Smooth muscle cell (in vitro differentiated cells): ENCODE measurements at regions not wholly inside any gene's neighbourhood (a gene's known extent, or its start where the extent isn't known, plus 50 kb on each side); places are given as distances from the start of the nearest gene placed in this dataset.
"Not testable (repeated sequence)": the region's sequence is repeated elsewhere in the genome, so short reads cannot be mapped to it uniquely, and the experiment has no call there.

Source experiments
- DNase-seq: peaks from one replicate; lab custom pipeline; 2025; ENCODE audit not compliant: unreplicated experiment; lab: John Stamatoyannopoulos, UW
- H2AFZ ChIP-seq: fragments of 200-600 bp; sonication (generic); 2 replicates; pipeline ENCODE4 v1.6.0; 2016; ENCODE audit warnings: antibody characterized with exemption, low read depth, mild to moderate bottlenecking
- H3F3A ChIP-seq: fragments of 200-600 bp; sonication (generic); 2 replicates; pipeline ENCODE4 v1.6.0; 2017; ENCODE audit warnings: antibody characterized with exemption, low read depth
- H3K27ac ChIP-seq: fragments of 200-600 bp; sonication (generic); 2 replicates; pipeline ENCODE4 v1.5.1; 2016; ENCODE audit warnings: low read depth, mild to moderate bottlenecking
- H3K27me3 ChIP-seq: fragments of 200-600 bp; sonication (generic); 2 replicates; pipeline ENCODE4 v1.6.1; 2016; ENCODE audit warnings: low read depth, mild to moderate bottlenecking
- H3K36me3 ChIP-seq: fragments of 200-600 bp; sonication (generic); 2 replicates; pipeline ENCODE4 v1.5.1; 2016; ENCODE audit warnings: low read depth
- H3K4me1 ChIP-seq: fragments of 200-600 bp; sonication (generic); 2 replicates; pipeline ENCODE4 v1.5.1; 2016; ENCODE audit warnings: low read depth
- H3K4me2 ChIP-seq: fragments of 200-600 bp; sonication (generic); 2 replicates; pipeline ENCODE4 v1.6.0; 2016; ENCODE audit warnings: mild to moderate bottlenecking
- H3K4me3 ChIP-seq: fragments of 200-600 bp; sonication (generic); 2 replicates; pipeline ENCODE4 v1.5.1; 2016; ENCODE audit warnings: mild to moderate bottlenecking
- H3K79me2 ChIP-seq: fragments of 200-600 bp; sonication (generic); 2 replicates; pipeline ENCODE4 v1.6.0; 2016; ENCODE audit warnings: low read depth, mild to moderate bottlenecking
- H3K9ac ChIP-seq: fragments of 200-600 bp; sonication (generic); 2 replicates; pipeline ENCODE4 v1.6.0; 2016; ENCODE audit warnings: low read depth
- H3K9me3 ChIP-seq: fragments of 200-600 bp; sonication (generic); replicated peaks from 2 replicates; pipeline ENCODE4 v1.5.1; 2016; ENCODE audit warnings: low read depth
- H4K20me1 ChIP-seq: fragments of 200-600 bp; sonication (generic); 2 replicates; pipeline ENCODE4 v1.6.0; 2016; ENCODE audit warnings: low read depth
- WGBS: methylation state at CpG from one replicate; pipeline ENCODE4 v1.1.7; 2016; ENCODE audit warnings: low lambda C conversion rate; 5-methylcytosine and 5-hydroxymethylcytosine counted together

- not testable (repeated sequence) for H4K20me1 ChIP-seq, H3K9ac ChIP-seq, H2AFZ ChIP-seq, H3K27ac ChIP-seq, DNase-seq, H3F3A ChIP-seq, H3K79me2 ChIP-seq, H3K4me3 ChIP-seq, H3K27me3 ChIP-seq, H3K36me3 ChIP-seq, H3K4me1 ChIP-seq, H3K9me3 ChIP-seq, H3K4me2 ChIP-seq
- 76% methylated on average over 2 of the region's 2 CpGs for WGBS
These were observed 2240.6 kb downstream of the EPHA3 start for GRCh38 chr3:91348064-91348463.

GRCh38 chr3:91349072-91349471, 2241.7 kb downstream of the EPHA3 start:
- H3K4me2 ChIP-seq, H3K27me3 ChIP-seq, H3K9ac ChIP-seq, H4K20me1 ChIP-seq, H3K9me3 ChIP-seq, H2AFZ ChIP-seq, H3K4me1 ChIP-seq, H3F3A ChIP-seq, DNase-seq, H3K79me2 ChIP-seq, H3K36me3 ChIP-seq, H3K4me3 ChIP-seq, H3K27ac ChIP-seq: not testable (repeated sequence)
- WGBS = 68% methylated on average over 1 of the region's 1 CpG

- H3K36me3 ChIP-seq, H3K79me2 ChIP-seq, H3K9ac ChIP-seq, H3K9me3 ChIP-seq, H2AFZ ChIP-seq, H3K27ac ChIP-seq, H3K4me2 ChIP-seq, H3F3A ChIP-seq, H3K4me3 ChIP-seq, H3K27me3 ChIP-seq, DNase-seq, H3K4me1 ChIP-seq, H4K20me1 ChIP-seq: not testable (repeated sequence)
These were observed 2244.7 kb downstream of the EPHA3 start for GRCh38 chr3:91352161-91352560.

- not testable (repeated sequence) for H3K27me3 ChIP-seq, DNase-seq, H3K79me2 ChIP-seq, H3K27ac ChIP-seq, H3K9ac ChIP-seq, H3K9me3 ChIP-seq, H3K4me3 ChIP-seq, H2AFZ ChIP-seq, H3K4me1 ChIP-seq, H4K20me1 ChIP-seq, H3K4me2 ChIP-seq, H3K36me3 ChIP-seq, H3F3A ChIP-seq
These were observed 2251.9 kb downstream of the EPHA3 start for GRCh38 chr3:91359278-91359677.

GRCh38 chr3:91383100-91383894, 2275.9 kb downstream of the EPHA3 start:
- not testable (repeated sequence) for H3K4me1 ChIP-seq, H3F3A ChIP-seq, H3K36me3 ChIP-seq, H3K9me3 ChIP-seq, H3K79me2 ChIP-seq, H4K20me1 ChIP-seq, H2AFZ ChIP-seq, DNase-seq, H3K27ac ChIP-seq, H3K9ac ChIP-seq, H3K4me2 ChIP-seq, H3K4me3 ChIP-seq, H3K27me3 ChIP-seq
- 72% methylated on average over 5 of the region's 5 CpGs for WGBS

GRCh38 chr3:91403938-91404337, 2296.5 kb downstream of the EPHA3 start:
- H3K79me2 ChIP-seq, H4K20me1 ChIP-seq, H3K9ac ChIP-seq, H3F3A ChIP-seq, H3K36me3 ChIP-seq, DNase-seq, H3K4me2 ChIP-seq, H3K4me1 ChIP-seq, H3K4me3 ChIP-seq, H2AFZ ChIP-seq, H3K27me3 ChIP-seq, H3K9me3 ChIP-seq, H3K27ac ChIP-seq: not testable (repeated sequence)
- WGBS = 75% methylated on average over 4 of the region's 4 CpGs
